H9 (cell line): ENCODE measurements at regions not wholly inside any gene's neighbourhood (a gene's known extent, or its start where the extent isn't known, plus 50 kb on each side); places are given as distances from the start of the nearest gene placed in this dataset.

Experiments used
- DNase-seq: peaks from one replicate; pipeline ENCODE4 v3.0.0-alpha.2; 2017
- H2AFZ ChIP-seq: one replicate; pipeline ENCODE4 v1.6.1; 2013; ENCODE audit warnings: mild to moderate bottlenecking, low read length, control low read depth, moderate library complexity
- H2AK5ac ChIP-seq: 2 replicates; pipeline ENCODE4 v1.6.1; 2013; ENCODE audit warnings: low read length, control low read depth, mixed read lengths; ENCODE audit not compliant: insufficient read length
- H2BK120ac ChIP-seq: one replicate; pipeline ENCODE4 v1.6.1; 2013; ENCODE audit warnings: low read depth, mild to moderate bottlenecking, low read length, control low read depth, inconsistent platforms; ENCODE audit not compliant: poor library complexity, severe bottlenecking
- H2BK12ac ChIP-seq: 2 replicates; pipeline ENCODE4 v1.6.1; 2013; ENCODE audit warnings: low read length, control low read depth, mixed read lengths, low read depth; ENCODE audit not compliant: insufficient read length
- H2BK15ac ChIP-seq: 2 replicates; pipeline ENCODE4 v1.6.1; 2013; ENCODE audit warnings: low read depth, low read length, control low read depth
- H2BK20ac ChIP-seq: one replicate; pipeline ENCODE4 v1.6.1; 2013; ENCODE audit warnings: low read depth, mild to moderate bottlenecking, low read length, control low read depth, inconsistent platforms; ENCODE audit not compliant: poor library complexity, severe bottlenecking
- H2BK5ac ChIP-seq: 2 replicates; pipeline ENCODE4 v1.6.1; 2013; ENCODE audit warnings: low read length, control low read depth, mixed read lengths; ENCODE audit not compliant: insufficient read length
- H3K14ac ChIP-seq: 2 replicates; pipeline ENCODE4 v1.6.1; 2013; ENCODE audit warnings: low read length, control low read depth; ENCODE audit not compliant: insufficient read depth
- H3K18ac ChIP-seq: 2 replicates; pipeline ENCODE4 v1.6.1; 2013; ENCODE audit warnings: low read depth, mild to moderate bottlenecking, mixed read lengths, low read length, control low read depth; ENCODE audit not compliant: insufficient read length
- H3K23ac ChIP-seq: 2 replicates; pipeline ENCODE4 v1.6.1; 2013; ENCODE audit warnings: low read length, control low read depth, mixed read lengths, low read depth; ENCODE audit not compliant: insufficient read length
- H3K23me2 ChIP-seq: 2 replicates; pipeline ENCODE4 v1.6.1; 2013; ENCODE audit warnings: low read depth, mild to moderate bottlenecking, mixed read lengths, low read length, control low read depth; ENCODE audit not compliant: insufficient read length, poor library complexity, severe bottlenecking
- H3K27ac ChIP-seq: 2 replicates; pipeline ENCODE4 v1.5.1; 2013; ENCODE audit warnings: low read length, control low read depth, mixed read lengths, low read depth; ENCODE audit not compliant: insufficient read length
- H3K27me3 ChIP-seq: 2 replicates; pipeline ENCODE4 v1.6.1; 2013; ENCODE audit warnings: low read length, control low read depth, inconsistent platforms; ENCODE audit not compliant: insufficient read depth
- H3K4ac ChIP-seq: 2 replicates; pipeline ENCODE4 v1.6.1; 2013; ENCODE audit warnings: low read depth, mild to moderate bottlenecking, control low read depth, inconsistent platforms, low read length, moderate library complexity
- H3K4me1 ChIP-seq: 2 replicates; pipeline ENCODE4 v1.6.1; 2013; ENCODE audit warnings: low read length, control low read depth, inconsistent platforms; ENCODE audit not compliant: insufficient read depth
- H3K4me2 ChIP-seq: 2 replicates; pipeline ENCODE4 v1.6.1; 2013; ENCODE audit warnings: low read length, control low read depth, mixed read lengths; ENCODE audit not compliant: insufficient read length, insufficient read depth
- H3K56ac ChIP-seq: 2 replicates; pipeline ENCODE4 v1.6.1; 2013; ENCODE audit warnings: low read depth, mild to moderate bottlenecking, mixed read lengths, low read length, control low read depth; ENCODE audit not compliant: insufficient read length
- H3K79me1 ChIP-seq: 2 replicates; pipeline ENCODE4 v1.6.1; 2013; ENCODE audit warnings: low read depth, mild to moderate bottlenecking, moderate library complexity, low read length, control low read depth, inconsistent platforms; ENCODE audit not compliant: insufficient read depth, poor library complexity, severe bottlenecking
- H3K79me2 ChIP-seq: 2 replicates; pipeline ENCODE4 v1.6.1; 2013; ENCODE audit warnings: low read length, control low read depth, inconsistent platforms; ENCODE audit not compliant: insufficient read depth
- H3K9ac ChIP-seq: 2 replicates; pipeline ENCODE4 v1.6.1; 2013; ENCODE audit warnings: low read length, control low read depth, mixed read lengths; ENCODE audit not compliant: insufficient read length; ENCODE audit errors: extremely low read depth
- H3K9me3 ChIP-seq: one replicate; pipeline ENCODE4 v1.6.1; 2013; ENCODE audit warnings: low read depth, low read length, inconsistent platforms; ENCODE audit not compliant: control insufficient read depth
- H3T11ph ChIP-seq: one replicate; pipeline ENCODE4 v1.6.1; 2013; ENCODE audit warnings: mild to moderate bottlenecking, low read length, control low read depth, inconsistent platforms
- H4K20me1 ChIP-seq: one replicate; pipeline ENCODE4 v1.6.1; 2013; ENCODE audit not compliant: control insufficient read depth, insufficient read length, insufficient read depth
- H4K5ac ChIP-seq: 2 replicates; pipeline ENCODE4 v1.6.1; 2013; ENCODE audit warnings: low read depth, mild to moderate bottlenecking, mixed read lengths, low read length, control low read depth; ENCODE audit not compliant: insufficient read length
- H4K8ac ChIP-seq: replicated peaks from 2 replicates; pipeline ENCODE4 v1.6.1; 2013; ENCODE audit warnings: low read length, control low read depth, mixed read lengths, low read depth; ENCODE audit not compliant: insufficient read length
- H4K91ac ChIP-seq: 2 replicates; pipeline ENCODE4 v1.6.1; 2013; ENCODE audit warnings: low read depth, mild to moderate bottlenecking, moderate library complexity, mixed read lengths, low read length, control low read depth; ENCODE audit not compliant: insufficient read length
- H3K27ac Mint-ChIP-seq, 3 experiments: 2 replicates in 2 of 3; 3 replicates in 1 of 3; pipeline ENCODE4 v1.8.0; 2020 to 2021; ENCODE audit warnings: mixed read lengths in 3 of 3, mild to moderate bottlenecking in 1 of 3, moderate library complexity in 1 of 3
- H3K27me3 Mint-ChIP-seq: 2 replicates; pipeline ENCODE4 v1.8.0; 2021; ENCODE audit warnings: low read depth, mild to moderate bottlenecking, moderate library complexity, mixed read lengths
- H3K36me3 Mint-ChIP-seq, 3 experiments: 2 replicates in 2 of 3; 3 replicates in 1 of 3; pipeline ENCODE4 v1.8.0; 2020 to 2021; ENCODE audit warnings: low read depth in 3 of 3, mixed read lengths in 3 of 3; ENCODE audit not compliant: insufficient read depth in 1 of 3
- H3K4me1 Mint-ChIP-seq, 2 experiments: 2 replicates each; pipeline ENCODE4 v1.8.0; 2020; ENCODE audit warnings: mixed read lengths in 2 of 2
- H3K4me3 Mint-ChIP-seq, 2 experiments: 2 replicates in 1 of 2; 3 replicates in 1 of 2; pipeline ENCODE4 v1.8.0; 2020 to 2021; ENCODE audit warnings: mild to moderate bottlenecking in 2 of 2, mixed read lengths in 2 of 2, moderate library complexity in 1 of 2
- H3K9me3 Mint-ChIP-seq, 2 experiments: 2 replicates in 1 of 2; 3 replicates in 1 of 2; pipeline ENCODE4 v1.8.0; 2020; ENCODE audit warnings: mild to moderate bottlenecking in 2 of 2, mixed read lengths in 2 of 2, moderate library complexity in 1 of 2
- WGBS: extraction: QIAGEN DNeasy Blood & Tissue Kit; methylation state at CpG from one replicate; pipeline ENCODE4 v1.1.7; 2013; ENCODE audit warnings: missing lambda C conversion rate, low lambda C conversion rate, mixed read lengths; ENCODE audit not compliant: insufficient read length; ENCODE audit errors: extremely low coverage; 5-methylcytosine and 5-hydroxymethylcytosine counted together
- TF ChIP-seq, protein P1 (sequence below): fragments of 200-600 bp; sonication (generic); conservative IDR thresholded peaks from 3 replicates; pipeline ENCODE4 v1.8.0; 2021; ENCODE audit warnings: antibody characterized with exemption, mild to moderate bottlenecking

GRCh38 chr15:62771234-62771633 lies 271.3 kb upstream of the TPM1 start:
- no peak overlapping the region for H2BK15ac ChIP-seq
- peaks cover 3 to 7% (median 5%) of the 10 kb centered on the region in 3 experiments; a peak in 4 of 7 replicates for H3K36me3 Mint-ChIP-seq
- H3K4ac ChIP-seq, result no peak overlapping the region
- no peak overlapping the region for H2AK5ac ChIP-seq
- H3K18ac ChIP-seq, result no peak overlapping the region
- no peak overlapping the region for H3K9ac ChIP-seq
- H2AFZ ChIP-seq, result no peak overlapping the region
- no CpG with 5 or more reads among the region's 2 CpGs for WGBS
- no peaks in the 10 kb centered on the region for H3K27me3 Mint-ChIP-seq
- no peak for DNase-seq
- H4K91ac ChIP-seq, result no peak overlapping the region
- H3K27ac ChIP-seq, result no peak overlapping the region
- TF ChIP-seq, protein P1, sequence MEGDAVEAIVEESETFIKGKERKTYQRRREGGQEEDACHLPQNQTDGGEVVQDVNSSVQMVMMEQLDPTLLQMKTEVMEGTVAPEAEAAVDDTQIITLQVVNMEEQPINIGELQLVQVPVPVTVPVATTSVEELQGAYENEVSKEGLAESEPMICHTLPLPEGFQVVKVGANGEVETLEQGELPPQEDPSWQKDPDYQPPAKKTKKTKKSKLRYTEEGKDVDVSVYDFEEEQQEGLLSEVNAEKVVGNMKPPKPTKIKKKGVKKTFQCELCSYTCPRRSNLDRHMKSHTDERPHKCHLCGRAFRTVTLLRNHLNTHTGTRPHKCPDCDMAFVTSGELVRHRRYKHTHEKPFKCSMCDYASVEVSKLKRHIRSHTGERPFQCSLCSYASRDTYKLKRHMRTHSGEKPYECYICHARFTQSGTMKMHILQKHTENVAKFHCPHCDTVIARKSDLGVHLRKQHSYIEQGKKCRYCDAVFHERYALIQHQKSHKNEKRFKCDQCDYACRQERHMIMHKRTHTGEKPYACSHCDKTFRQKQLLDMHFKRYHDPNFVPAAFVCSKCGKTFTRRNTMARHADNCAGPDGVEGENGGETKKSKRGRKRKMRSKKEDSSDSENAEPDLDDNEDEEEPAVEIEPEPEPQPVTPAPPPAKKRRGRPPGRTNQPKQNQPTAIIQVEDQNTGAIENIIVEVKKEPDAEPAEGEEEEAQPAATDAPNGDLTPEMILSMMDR, result no peak
- no peaks in the 10 kb centered on the region for H3K79me1 ChIP-seq
- no peak overlapping the region for H2BK120ac ChIP-seq
- no peak overlapping the region for H3K23ac ChIP-seq
- H3K56ac ChIP-seq, result no peak overlapping the region
- no peaks in the 10 kb centered on the region for H3K23me2 ChIP-seq
- H2BK5ac ChIP-seq, result no peak overlapping the region
- peaks cover 3% of the 10 kb centered on the region; the same call in 1 of the 2 replicates for H3K4me1 ChIP-seq
- H3K14ac ChIP-seq, result no peak overlapping the region
- H3K9me3 Mint-ChIP-seq, result no peaks in the 10 kb centered on the region
- 0 out of 7 replicates have a peak overlapping the region, but pooled peaks of 1 of the 3 experiments have one; percentile 51 for H3K27ac Mint-ChIP-seq
- H4K20me1 ChIP-seq, result no peaks in the 10 kb centered on the region
- H3K27me3 ChIP-seq, result no peaks in the 10 kb centered on the region
- H3K4me1 Mint-ChIP-seq, result peaks cover 17 to 20% of the 10 kb centered on the region in 2 experiments
- H4K8ac ChIP-seq, result no peak overlapping the region
- no peaks in the 10 kb centered on the region for H3K9me3 ChIP-seq
- H3K4me2 ChIP-seq, result no peak overlapping the region
- H2BK20ac ChIP-seq, result no peak overlapping the region
- no peaks in the 10 kb centered on the region for H3K79me2 ChIP-seq
- H3K4me3 Mint-ChIP-seq, result no peak overlapping the region
- no peak overlapping the region for H4K5ac ChIP-seq
- H2BK12ac ChIP-seq, result no peak overlapping the region
- H3T11ph ChIP-seq, result no peak overlapping the region
